ENCODE measurements at regions not wholly inside any gene's neighbourhood (a gene's known extent, or its start where the extent isn't known, plus 50 kb on each side); places are given as distances from the start of the nearest gene placed in this dataset.

DNA sequence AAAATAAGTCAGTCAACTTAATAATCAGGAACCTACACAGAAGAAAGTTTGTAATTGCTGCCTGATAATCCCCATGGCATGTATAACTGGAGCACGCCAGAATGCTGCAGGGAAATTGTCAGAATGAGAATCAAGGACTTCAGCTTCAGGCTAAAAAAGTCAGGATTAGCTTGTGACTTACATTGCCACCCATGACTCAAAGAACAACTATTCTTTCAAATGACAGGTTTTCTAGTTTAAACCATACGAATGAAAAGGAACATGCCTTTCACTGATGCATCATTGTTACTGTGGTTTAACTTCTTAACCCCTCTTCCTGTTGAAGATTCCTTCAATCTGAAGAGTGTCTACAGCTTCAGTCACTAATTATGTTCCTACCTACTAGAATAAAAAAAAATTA, 112.4 kb downstream of the ISL1 start:
- no peak overlapping the region for H3K27ac ChIP-seq
- Mint-ChIP-seq H3K4me1 (no peaks in the 10 kb centered on the region), H3K9me3 (no peaks in the 10 kb centered on the region), H3K27ac (no peak overlapping the region), H3K36me3 (no peaks in the 10 kb centered on the region), H3K4me3 (no peak overlapping the region), H3K27me3 (ENCODE audit: insufficient read depth, low read depth) (peaks cover 7% of the 10 kb centered on the region)
- H3K4me3 ChIP-seq: no peak overlapping the region
- TF ChIP-seq CTCF (IDR thresholded peaks at IDR 0.05) (no peak), EZH2phosphoT487 (IDR thresholded peaks at IDR 0.05) (no peak), EZH2 (IDR thresholded peaks at IDR 0.05) (no peak)
- no peaks in the 10 kb centered on the region for H3K27me3 ChIP-seq
- no peaks in the 10 kb centered on the region for H4K20me1 ChIP-seq (ENCODE audit: low read depth)
- no peaks in the 10 kb centered on the region for H3K79me2 ChIP-seq (ENCODE audit: low read depth)
- no peak for DNase-seq (ENCODE audit: low spot score)
- no peak overlapping the region for H3K9ac ChIP-seq
- no peak overlapping the region for H2AFZ ChIP-seq (replicated peaks)
- no peak overlapping the region for H3K4me2 ChIP-seq
- H3K36me3 ChIP-seq: no peaks in the 10 kb centered on the region
- H3K9me3 ChIP-seq (ENCODE audit: low read depth): no peaks in the 10 kb centered on the region
- no peaks in the 10 kb centered on the region for H3F3A ChIP-seq (ENCODE audit: low read depth)
- no peaks in the 10 kb centered on the region for H3K4me1 ChIP-seq

GRCh38 chr5:51517838-51518237, 134.6 kb downstream of the ISL1 start:
- no peak overlapping the region for H3K27ac ChIP-seq
- H3K36me3 Mint-ChIP-seq: no peaks in the 10 kb centered on the region
- H3K27me3 ChIP-seq: no peaks in the 10 kb centered on the region
- no peak overlapping the region for H2AFZ ChIP-seq (replicated peaks)
- no peaks in the 10 kb centered on the region for H3K27me3 Mint-ChIP-seq (ENCODE audit: insufficient read depth, low read depth)
- no peaks in the 10 kb centered on the region for H3K79me2 ChIP-seq (ENCODE audit: low read depth)
- no peaks in the 10 kb centered on the region for H4K20me1 ChIP-seq (ENCODE audit: low read depth)
- H3F3A ChIP-seq (ENCODE audit: low read depth): no peaks in the 10 kb centered on the region
- DNase-seq (ENCODE audit: low spot score): no peak
- H3K4me3 ChIP-seq: no peak overlapping the region
- H3K4me1 Mint-ChIP-seq: no peaks in the 10 kb centered on the region
- no peaks in the 10 kb centered on the region for H3K9me3 Mint-ChIP-seq
- no peak overlapping the region for H3K4me2 ChIP-seq
- H3K4me1 ChIP-seq: no peaks in the 10 kb centered on the region
- H3K4me3 Mint-ChIP-seq: no peak overlapping the region
- no peak overlapping the region for H3K27ac Mint-ChIP-seq
- H3K9ac ChIP-seq: no peak overlapping the region
- H3K36me3 ChIP-seq: no peaks in the 10 kb centered on the region
- H3K9me3 ChIP-seq (ENCODE audit: low read depth): no peaks in the 10 kb centered on the region
- TF ChIP-seq EZH2phosphoT487 (IDR thresholded peaks at IDR 0.05) (no peak), CTCF (IDR thresholded peaks at IDR 0.05) (no peak), EZH2 (IDR thresholded peaks at IDR 0.05) (no peak)

GRCh38 chr5:51518607-51519006, 135.4 kb downstream of the ISL1 start:
- DNase-seq (ENCODE audit: low spot score): peak; percentile 2
- Histone ChIP-seq H2AFZ (replicated peaks) (no peak overlapping the region), H3K79me2 (ENCODE audit: low read depth) (no peaks in the 10 kb centered on the region), H3K27me3 (no peaks in the 10 kb centered on the region), H4K20me1 (ENCODE audit: low read depth) (no peaks in the 10 kb centered on the region), H3K36me3 (no peaks in the 10 kb centered on the region), H3K4me2 (no peak overlapping the region), H3K4me3 (no peak overlapping the region), H3K4me1 (no peaks in the 10 kb centered on the region), H3K27ac (no peak overlapping the region), H3K9me3 (ENCODE audit: low read depth) (no peaks in the 10 kb centered on the region), H3K9ac (no peak overlapping the region), H3F3A (ENCODE audit: low read depth) (no peaks in the 10 kb centered on the region)
- no peak overlapping the region for H3K4me3 Mint-ChIP-seq
- no peaks in the 10 kb centered on the region for H3K9me3 Mint-ChIP-seq
- H3K4me1 Mint-ChIP-seq: no peaks in the 10 kb centered on the region
- H3K36me3 Mint-ChIP-seq: no peaks in the 10 kb centered on the region
- TF ChIP-seq EZH2phosphoT487 (IDR thresholded peaks at IDR 0.05) (no peak), EZH2 (IDR thresholded peaks at IDR 0.05) (no peak), CTCF (IDR thresholded peaks at IDR 0.05) (no peak)
- H3K27ac Mint-ChIP-seq: no peak overlapping the region
- no peaks in the 10 kb centered on the region for H3K27me3 Mint-ChIP-seq (ENCODE audit: insufficient read depth, low read depth)

- Histone ChIP-seq H3K4me3 (no peak overlapping the region), H3K9me3 (ENCODE audit: low read depth) (no peaks in the 10 kb centered on the region), H3K27ac (no peak overlapping the region), H3K79me2 (ENCODE audit: low read depth) (no peaks in the 10 kb centered on the region), H4K20me1 (ENCODE audit: low read depth) (no peaks in the 10 kb centered on the region), H3K4me2 (no peak overlapping the region), H3K36me3 (no peaks in the 10 kb centered on the region), H3K9ac (no peak overlapping the region), H3F3A (ENCODE audit: low read depth) (no peaks in the 10 kb centered on the region), H2AFZ (replicated peaks) (no peak overlapping the region), H3K4me1 (no peaks in the 10 kb centered on the region), H3K27me3 (no peaks in the 10 kb centered on the region)
- Mint-ChIP-seq H3K4me1 (no peaks in the 10 kb centered on the region), H3K27me3 (ENCODE audit: insufficient read depth, low read depth) (no peaks in the 10 kb centered on the region), H3K4me3 (no peak overlapping the region), H3K27ac (no peak overlapping the region), H3K9me3 (no peaks in the 10 kb centered on the region), H3K36me3 (no peaks in the 10 kb centered on the region)
- no peak for DNase-seq (ENCODE audit: low spot score)
- no peak for TF ChIP-seq EZH2 (IDR thresholded peaks at IDR 0.05)
- TF ChIP-seq EZH2phosphoT487 (IDR thresholded peaks at IDR 0.05): no peak
- TF ChIP-seq CTCF (IDR thresholded peaks at IDR 0.05): no peak
Observed at GRCh38 chr5:51521583-51521982, 138.3 kb downstream of the ISL1 start.
